NOMO-1 (cell line): ENCODE measurements at regions not wholly inside any gene's neighbourhood (a gene's known extent, or its start where the extent isn't known, plus 50 kb on each side); places are given as distances from the start of the nearest gene placed in this dataset.
"Not testable (repeated sequence)": the region's sequence is repeated elsewhere in the genome, so short reads cannot be mapped to it uniquely, and the experiment has no call there.

Experiments
- DNase-seq, 2 experiments: peaks; one replicate each; lab custom pipeline; 2025; ENCODE audit not compliant: unreplicated experiment in 2 of 2; lab: John Stamatoyannopoulos, UW

DNA sequence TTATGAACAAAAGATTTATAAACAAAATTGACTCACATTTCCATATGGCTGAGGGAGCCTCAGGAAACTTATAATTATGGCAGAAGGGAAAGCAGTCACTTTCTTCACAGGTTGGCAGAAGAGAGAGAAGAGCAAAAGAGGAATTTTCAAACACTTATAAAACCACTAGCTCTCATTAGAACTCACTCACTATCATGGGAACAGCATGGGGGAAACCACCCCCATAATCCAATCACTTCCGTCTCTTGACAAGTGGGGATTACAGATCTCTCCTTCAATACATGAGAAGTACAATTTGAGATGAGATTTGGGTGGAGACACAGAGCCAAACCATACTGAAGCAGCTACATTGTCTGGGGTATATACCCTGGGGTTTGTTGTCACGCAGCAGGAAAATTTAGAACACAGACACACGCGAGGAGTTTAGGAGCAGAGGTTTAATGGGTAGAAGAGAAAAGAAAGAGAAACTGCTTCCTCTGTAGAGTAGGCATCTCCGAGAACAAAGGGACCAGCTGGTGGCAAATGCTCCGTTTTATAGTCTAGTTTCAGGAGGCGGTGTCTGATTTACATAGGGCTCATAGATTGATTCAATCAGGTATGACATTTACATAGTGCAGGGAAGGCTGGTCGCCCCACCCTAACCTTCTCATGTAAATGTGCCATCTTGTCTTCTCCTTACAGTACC, 2277.7 kb upstream of the AGA start:
- no peak for DNase-seq

DNA sequence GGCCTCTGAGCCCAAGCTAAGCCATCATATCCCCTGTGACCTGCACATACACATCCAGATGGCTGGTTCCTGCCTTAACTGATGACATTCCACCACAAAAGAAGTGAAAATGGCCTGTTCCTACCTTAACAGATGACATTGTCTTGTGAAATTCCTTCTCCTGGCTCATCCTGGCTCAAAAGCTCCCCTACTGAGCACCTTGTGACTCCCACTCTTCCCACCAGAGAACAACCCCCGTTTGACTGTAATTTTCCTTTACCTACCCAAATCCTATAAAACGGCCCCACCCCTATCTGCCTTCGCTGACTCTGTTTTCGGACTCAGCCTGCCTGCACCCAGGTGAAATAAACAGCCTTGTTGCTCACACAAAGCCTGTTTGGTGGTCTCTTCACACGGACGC, 2284.3 kb upstream of the AGA start:
- DNase-seq: not testable (repeated sequence)

DNA sequence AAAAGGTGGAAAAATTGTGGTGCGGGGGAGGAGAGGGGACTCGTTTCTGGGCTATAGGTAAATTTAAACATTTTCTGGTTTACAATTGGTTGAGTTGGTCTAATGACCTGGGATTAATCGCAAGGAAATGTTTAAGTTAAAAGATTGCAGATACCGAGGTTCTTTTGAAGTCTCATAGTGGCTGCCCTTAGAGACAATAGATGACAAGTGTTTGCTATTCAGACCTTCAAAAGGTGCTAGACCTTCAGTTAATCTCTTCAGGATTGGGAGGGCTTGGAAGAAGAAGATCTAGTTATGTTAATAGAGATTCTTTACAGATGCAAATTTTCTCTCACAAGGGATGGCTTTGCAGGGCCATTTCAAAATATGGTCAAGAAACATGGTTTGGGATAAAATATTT, 2286.1 kb upstream of the AGA start:
- DNase-seq: no peak

DNA sequence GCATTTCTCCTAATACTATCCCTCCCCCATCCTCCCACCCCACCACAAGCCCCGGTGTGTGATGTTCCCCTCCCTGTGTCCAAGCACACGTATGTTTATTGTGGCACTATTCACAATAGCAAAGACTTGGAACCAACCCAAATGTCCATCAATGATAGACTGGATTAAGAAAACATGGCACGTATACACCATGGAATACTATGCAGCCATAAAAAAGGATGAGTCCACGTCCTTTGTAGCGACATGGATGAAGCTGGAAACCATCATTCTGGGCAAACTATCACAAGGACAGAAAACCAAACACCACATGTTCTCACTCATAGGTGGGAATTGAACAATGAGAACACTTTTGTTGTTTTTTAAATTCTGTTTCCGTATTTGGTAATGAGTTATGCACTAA, 2294.6 kb upstream of the AGA start:
- not testable (repeated sequence) for DNase-seq

DNA sequence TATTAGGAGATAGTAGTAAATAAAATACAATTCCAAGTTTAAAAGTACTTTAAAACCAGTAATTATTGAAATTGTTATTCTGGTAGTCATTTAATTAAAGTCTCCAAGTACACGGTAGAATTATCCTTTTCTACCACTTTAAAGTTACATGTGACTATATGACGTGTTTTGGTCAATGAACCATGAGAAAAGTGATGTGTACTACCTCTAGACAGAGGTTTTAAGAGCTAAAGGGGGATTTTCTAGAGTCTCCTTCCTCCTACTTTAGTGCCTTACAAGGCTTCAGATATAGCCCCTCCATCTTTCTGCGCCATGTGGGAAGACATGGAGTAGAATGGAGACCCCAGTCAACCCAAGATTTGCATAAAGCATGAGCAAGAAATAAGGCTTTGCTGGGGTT, 2296.6 kb upstream of the AGA start:
- no peak for DNase-seq

DNA sequence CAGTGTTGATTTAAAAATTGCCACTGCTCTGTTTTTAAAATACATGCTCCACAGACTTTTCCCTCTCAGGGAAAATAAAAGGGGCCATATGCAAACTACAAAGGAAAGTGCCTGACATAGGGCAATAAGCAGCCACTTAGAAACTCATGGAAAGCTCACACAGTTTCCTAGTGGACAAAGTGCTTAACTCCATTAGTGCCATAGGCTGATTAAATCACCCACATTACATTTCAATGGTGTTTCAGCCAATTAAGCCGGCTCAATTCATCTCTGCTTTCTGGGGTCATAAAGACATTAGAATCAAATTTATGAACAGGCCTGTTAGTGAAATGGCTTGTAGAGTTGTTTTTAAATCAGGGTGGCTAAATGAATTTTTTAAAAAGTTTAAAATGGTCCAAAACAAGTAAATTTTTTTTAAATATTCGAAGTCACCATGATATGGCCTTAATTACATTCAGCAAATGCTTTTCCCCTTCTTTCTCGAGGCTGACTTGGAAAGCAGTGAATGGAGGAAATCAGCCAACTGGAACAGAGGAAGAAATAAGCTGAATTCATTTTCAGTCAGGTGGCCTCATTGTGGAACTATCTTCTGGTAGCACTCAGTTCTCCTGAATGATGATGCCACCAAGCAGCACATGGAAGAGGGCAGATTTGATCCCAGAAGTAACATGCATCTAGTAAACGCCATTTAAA, 2305.1 kb upstream of the AGA start:
- DNase-seq: no peak

DNA sequence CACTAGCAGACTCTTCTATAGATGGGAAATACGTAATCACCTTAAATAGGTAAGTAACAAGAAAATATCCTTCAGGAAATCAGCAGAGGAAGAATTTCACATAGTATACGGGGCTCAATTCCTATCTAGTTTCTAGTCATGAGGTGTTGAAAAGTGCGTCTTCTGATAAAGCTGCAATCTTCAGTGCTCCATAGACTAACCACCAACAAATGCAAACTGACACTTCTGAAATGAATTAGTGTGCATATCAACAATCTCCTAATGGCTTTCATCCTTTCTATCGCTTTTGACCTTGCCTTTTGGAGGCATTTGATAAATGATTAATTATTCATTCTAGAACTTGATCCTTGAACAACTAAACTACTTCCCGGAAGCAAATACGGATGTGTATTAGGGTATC, 2306.6 kb upstream of the AGA start:
- DNase-seq: no peak

DNA sequence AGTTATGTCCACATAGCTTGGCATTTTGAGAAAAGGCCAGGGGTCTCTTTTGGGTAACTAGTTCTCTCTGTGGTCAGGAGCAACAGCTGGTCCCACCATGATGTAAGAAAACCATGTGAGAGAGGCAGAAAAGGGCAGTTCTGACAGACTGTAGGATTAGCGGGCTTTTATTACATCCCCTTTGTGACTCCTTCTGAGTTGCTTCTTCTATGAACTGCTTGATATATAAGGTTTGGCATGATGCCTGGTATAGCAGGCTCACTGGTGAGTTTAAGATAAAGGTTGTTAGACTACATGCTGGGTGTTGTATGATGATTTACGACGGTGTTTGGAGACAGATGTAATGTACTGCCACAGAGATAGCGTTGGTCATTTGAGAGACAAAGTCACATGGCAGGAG, 2308.1 kb upstream of the AGA start:
- peak in 1 of 2 experiments; percentile 2 for DNase-seq

DNA sequence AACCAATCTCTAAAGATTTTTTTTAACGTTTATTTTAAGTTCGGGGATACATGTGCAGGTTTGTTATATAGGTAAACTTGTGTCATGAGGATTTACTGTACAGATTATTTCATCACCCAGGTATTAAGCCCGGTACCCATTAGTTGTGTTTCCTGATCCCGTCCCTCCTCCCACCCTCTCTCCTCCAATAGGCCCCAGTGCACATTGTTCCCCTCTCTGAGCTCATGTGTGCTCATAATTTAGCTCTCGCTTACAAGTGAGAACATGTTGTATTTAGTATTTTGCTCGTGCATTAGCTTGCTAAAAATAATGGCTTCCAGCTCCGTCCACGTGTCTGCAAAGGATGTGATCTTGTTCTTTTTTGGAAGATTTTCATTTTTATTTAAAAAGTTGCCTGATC, 2309.4 kb upstream of the AGA start:
- DNase-seq: no peak

DNA sequence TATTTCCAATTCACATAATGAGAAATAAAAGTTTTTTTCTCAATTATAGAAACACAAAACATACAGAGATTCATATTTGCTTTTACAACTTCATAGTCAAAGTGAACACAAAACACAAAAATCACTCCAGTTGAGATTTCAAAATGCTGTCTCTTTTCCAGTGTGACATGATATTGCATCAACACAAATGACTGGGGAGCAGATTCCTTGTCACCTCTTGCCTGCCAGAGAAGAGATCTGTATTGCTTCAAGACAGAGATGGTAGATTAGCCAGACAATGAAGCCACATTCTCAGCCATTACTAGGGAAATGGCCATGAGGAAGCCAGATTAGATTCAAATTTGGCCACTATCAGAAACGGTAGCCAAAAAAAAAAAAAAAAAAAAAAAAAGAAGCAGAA, 2313.1 kb upstream of the AGA start:
- DNase-seq: peak; percentile 9 to 33

DNA sequence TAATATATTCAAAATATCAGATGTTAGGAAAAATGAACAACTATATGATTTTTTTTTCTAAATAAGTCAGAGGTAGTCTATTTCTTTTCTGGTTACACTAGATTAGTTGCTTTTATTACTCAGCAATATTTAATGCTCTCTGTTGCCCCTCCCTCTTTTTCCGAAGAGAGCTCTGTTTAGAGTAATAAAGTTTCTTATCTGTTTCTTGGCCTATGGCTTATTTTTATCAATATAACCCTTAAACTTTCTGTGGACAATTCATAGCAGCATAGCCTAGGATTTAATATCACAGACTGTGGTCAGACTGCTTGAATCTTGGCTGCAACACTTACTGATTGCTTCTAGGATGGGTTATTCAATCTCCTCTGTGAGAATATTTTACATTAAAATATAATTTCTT, 2315.4 kb upstream of the AGA start:
- DNase-seq: no peak

DNA sequence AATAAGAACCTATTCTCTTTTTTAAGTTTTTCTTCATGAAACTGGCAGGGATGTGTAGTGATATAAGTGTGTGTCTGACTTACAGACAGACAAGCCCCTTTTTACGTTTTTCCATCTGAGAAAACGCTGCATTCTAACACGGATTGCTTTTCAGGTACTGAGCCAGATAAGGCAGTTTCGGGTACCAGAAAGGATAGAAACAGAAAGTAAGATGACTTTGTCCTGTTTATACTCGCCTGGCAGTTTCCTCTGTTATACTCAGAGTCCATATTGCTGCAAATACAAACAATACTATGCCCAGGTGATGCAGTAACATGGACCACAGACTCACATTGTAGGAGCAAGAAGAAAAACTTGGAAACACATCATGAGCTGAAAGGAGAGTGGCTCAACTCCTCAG, 2320.6 kb upstream of the AGA start:
- DNase-seq: no peak

DNA sequence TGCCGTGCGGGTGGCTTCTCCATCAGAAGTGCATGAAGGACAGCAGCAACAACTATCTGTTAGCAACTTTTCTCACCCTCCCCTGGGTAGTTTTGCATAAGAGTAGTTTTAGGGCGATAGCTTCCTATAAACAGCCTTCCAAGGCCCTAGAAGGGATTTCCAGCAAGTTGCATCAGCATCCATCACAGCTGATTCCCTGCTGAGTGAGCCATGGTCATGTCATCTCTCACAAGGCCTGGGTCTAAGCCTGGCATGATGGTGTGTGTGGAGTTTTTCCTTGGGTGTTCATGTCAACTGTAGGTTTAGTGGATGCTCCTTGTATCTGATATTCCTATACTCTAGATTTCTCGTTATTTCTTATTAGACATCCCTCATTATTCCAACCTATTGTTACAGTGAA, 2324.7 kb upstream of the AGA start:
- DNase-seq: no peak

DNA sequence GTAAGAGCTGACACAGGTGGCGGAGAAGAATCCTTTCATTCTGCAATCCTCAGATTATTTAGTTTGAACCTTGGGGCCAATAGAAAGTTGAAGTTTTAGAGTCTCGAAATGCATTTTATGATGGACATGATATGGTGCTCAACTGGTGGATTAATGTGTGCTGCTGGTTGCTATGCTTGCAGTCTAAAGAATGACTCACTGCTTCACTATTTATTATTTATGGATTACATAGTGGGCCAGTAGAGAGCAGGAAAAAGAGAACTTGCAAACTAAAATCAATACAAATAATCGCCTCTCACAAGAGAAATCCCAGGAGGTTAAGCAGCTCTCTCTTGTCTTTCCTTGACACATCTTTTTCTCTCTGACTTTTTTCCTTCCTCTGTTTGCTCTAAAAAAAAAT, 2326.8 kb upstream of the AGA start:
- DNase-seq: no peak

DNA sequence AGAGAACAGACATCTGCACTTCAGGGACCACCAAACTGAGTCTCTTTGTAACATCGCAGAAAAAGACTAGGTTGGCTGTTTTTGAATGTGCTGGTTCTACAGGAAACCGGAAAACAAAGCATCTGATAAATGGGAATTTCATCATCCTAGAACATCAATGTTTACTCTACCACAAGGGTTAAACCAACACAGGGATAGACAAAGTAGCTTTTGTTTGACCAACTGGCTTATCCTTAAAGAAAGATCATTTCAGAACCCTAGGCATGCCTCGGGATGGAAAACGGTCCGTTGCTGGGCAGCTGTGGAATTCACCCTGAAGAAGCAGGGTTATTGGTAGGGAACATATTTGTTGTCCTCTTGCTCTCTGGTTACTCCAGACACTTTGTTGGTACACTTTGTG, 2355.5 kb upstream of the AGA start:
- no peak for DNase-seq

DNA sequence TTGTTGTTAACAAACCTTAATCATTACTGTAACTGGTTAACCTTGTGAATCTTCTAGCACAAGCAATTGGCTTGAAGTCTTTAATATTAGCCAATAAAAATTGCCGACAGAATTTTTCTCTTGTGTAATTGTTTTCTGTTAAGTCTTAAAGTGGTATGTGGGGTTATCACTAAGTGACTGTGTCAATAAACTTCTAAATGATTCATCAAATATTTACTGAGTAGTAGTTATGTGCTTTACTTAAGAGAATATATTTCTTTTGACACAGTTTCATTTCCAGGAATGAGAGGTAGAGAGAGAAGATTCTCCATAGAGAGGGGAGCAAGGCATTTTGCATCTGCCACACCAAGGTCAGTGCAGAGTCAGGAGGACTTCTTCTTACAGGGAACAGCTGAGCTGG, 2361.6 kb upstream of the AGA start:
- no peak for DNase-seq

DNA sequence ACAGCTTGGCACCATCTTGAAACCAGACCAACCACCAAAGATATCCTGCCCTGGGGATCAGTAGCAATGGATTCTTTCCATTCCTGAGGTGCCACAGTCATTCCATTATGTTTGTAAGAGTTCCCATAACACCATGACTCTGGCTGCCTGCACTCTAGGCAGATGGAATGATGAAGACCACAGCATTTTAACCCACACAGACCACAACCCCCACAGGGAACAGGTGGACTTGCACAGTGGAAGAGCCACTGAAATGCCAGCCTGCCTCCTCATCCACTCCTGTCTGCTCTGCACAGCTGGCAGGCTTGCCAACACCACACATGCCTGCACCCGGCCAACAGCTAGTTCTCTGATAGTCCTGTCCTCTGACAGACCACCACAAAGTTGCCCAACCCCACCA, 2362.2 kb upstream of the AGA start:
- no peak for DNase-seq

DNA sequence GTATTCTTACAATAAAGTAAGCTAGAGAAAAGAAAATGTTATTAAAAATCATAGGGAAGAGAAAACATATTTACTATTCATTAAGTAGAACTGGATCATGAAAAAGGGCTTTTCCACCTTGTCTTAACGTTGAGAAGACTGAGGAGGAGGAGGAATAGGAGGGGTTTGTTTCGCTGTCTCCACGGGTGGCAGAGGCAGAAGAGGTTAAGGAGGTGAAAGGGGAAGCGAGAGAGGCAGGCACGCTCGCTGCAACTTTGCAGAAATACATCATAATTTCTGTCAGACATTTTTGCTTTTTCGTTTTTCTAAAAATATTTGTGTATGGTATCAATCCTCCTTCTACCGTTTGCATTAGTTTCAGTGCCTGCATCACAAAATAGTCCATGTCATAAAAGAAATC, 2375.1 kb upstream of the AGA start:
- peak; percentile 61 to 79 for DNase-seq

DNA sequence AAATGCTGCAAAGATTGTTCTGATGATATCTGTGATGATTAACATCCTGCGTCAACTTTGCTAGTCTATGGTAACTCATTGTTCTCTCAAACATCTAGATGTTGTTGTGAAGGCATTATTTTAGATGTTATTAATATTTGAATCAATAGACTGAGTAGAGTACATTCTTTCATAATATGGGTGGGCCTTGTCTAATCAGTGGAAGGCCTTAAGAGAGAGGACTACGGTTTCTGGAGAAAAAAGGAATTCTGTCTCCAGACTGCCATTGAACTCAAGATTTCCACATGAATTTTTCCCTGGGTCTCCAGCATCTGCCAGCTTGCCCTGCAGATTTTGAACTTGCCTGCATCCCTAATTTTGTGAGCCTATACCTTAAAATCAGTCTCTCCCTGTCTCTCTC, 2381.1 kb upstream of the AGA start:
- DNase-seq: no peak

DNA sequence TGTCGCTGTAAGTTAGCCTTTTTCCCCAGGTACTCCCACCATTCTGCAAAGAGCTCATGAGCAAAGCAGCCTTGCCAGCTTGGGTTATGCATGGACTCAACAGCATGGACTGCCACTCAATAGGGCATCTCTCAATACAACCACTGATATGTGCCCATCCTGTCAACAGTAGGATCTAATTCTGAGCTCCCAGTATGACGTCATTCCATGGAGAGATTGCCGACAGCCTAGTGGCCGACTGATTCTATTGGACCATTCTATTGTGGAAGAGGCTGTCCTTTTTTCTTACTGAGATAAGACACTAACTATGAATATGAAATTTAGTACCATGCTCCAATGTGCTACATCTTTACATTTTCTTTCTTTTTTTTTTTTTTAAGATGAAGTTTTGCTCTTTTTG, 2389.0 kb upstream of the AGA start:
- DNase-seq: no peak

DNA sequence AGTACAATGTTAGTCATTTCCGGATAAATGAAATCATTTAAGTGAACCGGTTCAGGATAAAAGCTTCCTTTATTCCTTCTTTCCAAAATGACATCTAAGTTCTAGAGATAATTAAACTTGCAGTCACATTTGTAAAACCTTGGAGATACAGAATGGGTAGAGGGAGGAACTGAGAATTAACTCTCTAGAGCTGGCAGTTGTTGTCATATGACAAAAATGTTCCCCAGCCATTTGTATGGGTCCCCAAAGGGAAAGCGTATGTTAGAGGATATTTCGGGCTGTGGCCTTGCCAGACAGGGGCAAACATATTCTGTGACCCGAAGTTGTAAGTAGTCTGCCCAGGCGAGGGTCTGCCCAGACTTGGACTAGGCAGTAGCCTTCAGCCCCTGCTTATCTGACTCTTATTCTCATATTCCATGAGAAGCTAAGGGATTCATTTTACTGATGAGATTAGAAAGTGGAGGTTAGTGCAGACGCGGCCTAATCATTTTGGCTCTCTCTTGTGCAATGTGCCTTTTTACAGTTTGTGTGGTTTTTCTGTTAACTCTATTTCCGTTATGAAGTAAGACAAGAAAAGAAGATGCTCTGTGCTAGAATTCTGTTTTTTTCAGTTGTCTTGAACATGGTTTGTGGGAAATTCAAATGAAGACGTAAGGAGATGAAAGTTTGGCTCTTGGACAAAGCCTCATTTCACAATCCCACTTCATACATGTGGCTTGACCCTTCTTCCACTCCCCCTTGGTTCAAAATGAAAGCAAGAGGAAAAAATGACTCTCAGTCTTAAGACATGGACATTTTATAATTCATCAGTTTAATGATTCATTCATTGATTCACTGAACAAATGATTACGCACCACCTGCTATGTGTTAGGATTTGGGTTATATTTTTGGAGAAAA, 2394.2 kb upstream of the AGA start:
- peak; percentile 93 to 100 for DNase-seq

DNA sequence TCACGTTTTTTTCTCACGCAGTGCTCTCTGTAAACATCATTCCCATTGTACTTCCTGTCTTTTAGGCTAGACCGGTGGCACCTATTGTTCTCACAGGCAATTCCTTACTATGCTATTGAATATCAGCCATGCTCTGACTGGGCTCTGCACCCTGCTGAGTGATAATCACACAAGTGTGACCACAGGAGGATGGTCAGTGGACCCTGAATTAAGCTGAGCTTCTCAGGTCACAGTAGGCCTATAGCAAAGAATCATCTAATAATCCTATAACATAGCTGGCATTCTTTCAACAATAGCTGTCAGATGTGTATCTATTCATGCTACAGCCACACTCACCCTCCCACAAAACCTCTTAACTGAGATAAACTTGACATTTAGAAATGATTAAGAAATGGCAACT, 2399.8 kb upstream of the TENM3 start:
- no peak for DNase-seq
